HG03159 (cell line): ENCODE measurements at regions not wholly inside any gene's neighbourhood (a gene's known extent, or its start where the extent isn't known, plus 50 kb on each side); places are given as distances from the start of the nearest gene placed in this dataset.
A peak's percentile ranks its signal among the peaks of the same experiment; 100 is the strongest.

Source experiments
- ATAC-seq: cut with Tn5 transposase; IDR thresholded peaks from one replicate; pipeline ENCODE4 v1.9.1; 2021; ENCODE audit warnings: mild to moderate bottlenecking, moderate library complexity; ENCODE audit not compliant: unreplicated experiment

DNA sequence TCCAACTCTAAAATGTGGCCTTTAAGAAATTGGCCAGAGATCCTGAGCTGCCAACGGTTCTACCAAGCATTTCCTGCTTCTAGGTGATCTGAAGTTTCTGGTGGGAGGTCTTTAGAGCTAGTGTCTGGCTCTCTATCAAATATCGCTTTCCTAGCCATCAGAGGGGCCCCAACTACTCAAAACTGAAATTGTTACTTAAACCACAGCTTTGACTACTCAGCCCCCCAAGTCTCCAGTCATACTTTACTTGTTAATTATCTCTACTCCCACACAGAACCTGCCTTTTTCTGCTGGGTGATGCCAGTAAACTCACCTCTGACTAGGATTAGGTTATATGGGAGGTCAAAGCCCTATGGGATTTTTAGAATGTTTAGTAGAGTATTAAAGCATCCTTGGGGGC lies 95.1 kb downstream of the FASLG start:
- ATAC-seq = no peak

DNA sequence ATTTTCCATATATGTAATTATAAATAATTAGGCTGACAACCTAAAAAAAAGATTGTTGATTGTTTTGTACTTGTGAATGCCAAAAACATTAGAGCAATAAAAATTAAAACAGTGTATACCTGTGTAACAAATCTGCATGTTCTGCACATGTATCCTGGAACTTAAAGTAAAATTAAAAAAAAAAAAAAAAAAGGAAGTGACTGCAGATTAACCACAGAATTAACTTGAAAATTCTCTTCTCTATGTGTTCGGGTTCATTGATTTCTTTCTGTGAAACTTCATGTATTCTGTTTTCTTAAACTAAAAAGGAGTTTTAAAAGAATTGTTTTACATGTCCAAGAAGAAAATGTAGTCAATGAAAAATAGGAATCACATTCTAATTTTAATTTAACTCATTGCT lies 95.7 kb downstream of the FASLG start:
- no peak for ATAC-seq

DNA sequence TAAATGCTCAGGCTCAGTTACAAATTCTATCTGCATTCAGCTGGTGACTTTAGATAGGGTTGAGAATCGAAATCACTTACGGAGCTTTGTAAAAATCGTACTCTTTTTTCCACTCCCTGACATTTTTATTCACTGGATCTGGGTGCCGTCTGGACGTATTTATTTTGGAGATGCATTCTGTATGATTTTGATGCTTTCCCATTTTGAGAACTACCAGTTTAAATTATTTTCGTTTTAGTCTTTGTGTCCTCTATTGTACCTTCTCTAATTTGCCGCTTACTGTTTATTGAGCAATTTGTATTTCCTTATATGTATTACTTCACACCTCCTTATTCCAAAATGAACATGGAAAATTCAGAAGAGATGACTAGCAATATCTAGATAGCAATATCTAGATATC lies 96.2 kb downstream of the FASLG start:
- ATAC-seq = no peak

DNA sequence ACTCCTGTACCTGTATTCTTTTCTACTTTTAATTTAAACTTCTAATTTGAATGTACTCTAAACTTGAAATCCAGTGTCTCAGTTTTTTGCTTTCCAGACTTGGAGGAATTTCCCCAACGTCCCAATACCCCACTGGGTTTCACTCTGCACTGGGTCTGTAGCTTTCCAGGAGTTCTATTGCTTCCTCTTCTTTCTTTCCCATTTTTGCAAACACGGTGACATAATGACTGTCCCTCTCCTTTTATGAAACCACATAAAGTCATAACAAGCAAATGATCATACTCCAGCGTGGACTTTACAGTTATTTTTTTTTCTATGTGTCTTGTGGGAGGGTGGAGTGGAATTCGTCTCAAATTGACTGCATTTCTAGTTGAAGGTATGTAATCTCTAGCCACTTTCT lies 97.1 kb downstream of the FASLG start:
- no peak for ATAC-seq

DNA sequence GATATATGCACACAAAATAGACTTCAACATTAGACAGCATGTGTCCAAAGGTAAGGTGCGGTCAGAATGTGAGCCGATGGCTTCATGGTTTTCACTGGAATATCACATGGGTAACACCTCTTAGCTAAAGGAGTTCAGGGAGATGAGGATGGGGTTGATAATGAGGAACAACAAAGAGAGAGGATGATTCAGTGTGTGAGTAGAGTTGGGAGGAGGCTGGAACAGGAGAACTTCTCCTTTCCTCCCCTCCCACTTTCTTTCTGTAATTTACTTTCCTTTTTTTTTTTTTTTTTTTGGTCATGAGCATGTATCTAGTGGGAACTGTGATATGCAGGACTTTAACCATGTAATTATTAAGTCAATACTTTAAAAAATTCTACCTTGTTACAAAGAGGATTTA lies 99.4 kb downstream of the FASLG start:
- no peak for ATAC-seq

DNA sequence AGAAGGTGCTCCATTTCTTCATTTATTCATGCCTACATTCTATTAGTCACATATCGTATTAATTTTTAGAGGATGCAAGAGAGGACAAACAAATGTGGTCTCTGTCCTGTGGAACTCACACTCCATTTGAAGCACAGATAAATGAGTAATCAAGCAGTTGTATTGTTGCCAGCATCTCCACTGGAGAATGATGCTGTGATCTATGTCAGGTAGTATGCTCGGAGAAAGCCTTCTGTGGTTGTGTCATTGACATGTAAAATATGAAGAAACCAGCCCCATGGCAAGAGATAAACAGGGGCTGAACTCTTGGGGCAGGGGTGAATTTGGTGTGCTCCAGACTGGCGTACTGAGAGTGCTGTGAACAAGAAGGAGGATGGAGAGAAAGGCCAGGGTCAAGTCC lies 101.2 kb downstream of the FASLG start:
- no peak for ATAC-seq

DNA sequence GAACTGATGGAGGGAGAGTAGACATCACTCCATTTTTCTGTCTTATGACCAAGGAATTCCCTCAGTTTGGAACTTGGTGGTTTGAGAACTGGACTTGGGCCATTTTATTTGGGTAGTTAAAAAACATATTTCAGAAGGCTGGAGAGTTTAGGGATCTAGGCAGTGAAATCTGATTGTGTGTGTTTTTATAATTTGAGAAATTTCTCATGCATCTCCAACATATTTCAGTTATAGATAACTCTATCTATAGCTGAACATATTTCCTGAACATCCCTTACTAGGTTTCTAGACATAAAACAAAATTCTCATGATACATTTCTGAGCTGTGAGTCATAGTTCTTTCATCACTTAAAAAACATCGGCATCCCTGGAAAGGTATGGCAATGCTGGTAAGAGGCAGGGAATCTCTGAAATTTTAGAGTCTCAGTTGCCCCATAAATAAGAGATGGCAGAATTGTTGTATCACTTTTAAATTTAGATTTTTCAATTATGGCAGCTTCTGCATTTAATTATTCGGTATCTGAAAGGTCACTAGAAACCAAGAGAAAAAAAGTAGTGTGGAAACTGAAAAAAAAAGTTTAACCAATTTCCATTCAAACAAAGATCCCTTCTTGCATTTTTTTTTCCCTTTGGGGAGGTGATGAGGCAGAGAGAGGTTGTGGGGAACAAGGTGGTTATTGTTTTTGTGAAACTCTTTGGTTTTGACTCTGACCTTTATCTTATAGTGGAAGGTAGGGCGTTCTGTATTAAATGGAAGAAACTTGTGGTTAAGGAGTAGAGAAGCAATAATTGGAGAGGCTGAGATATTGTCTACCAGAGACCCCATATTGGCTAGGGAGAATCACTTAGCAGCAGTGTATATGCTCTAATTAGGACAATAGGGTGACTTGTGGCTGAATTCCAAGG lies 102.9 kb downstream of the FASLG start:
- no peak for ATAC-seq

DNA sequence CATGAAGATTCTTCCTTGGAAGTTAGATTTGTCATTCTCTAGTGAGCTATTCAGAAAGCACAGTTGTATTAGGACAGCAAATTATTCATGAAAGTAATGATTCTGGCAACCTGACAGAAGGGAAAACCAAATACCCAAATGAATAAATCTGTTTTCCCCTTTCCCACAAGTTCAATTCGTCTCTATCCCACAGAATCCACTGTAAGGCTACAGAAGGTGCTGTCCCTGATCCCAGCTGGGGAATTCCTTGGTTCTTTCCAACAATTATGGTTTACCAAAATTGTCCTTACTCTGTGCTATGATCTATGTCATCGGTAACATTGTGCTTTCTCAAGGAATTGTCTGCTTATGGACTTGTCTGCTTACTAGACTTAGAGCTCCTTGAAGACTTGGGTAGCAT lies 104.2 kb downstream of the FASLG start:
- no peak for ATAC-seq

DNA sequence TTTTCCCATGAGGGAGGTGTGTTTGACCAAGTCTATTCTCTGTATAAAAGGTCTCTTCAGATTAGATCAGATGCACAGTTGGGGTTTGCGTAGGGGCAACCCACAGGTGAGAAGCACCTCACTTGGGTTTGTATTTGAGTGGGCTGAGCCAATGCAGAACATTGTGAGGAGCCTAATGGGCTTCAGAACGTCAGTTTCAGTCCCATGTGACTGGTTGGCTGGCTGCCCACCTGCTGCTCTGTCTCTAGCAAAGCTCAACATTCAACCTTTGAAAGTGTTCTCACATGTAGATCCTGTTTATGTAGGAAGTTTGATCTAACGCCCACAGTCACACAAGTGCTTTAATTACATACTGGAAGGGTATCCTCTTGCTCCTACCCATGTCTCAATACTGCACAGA lies 105.5 kb downstream of the FASLG start:
- no peak for ATAC-seq

DNA sequence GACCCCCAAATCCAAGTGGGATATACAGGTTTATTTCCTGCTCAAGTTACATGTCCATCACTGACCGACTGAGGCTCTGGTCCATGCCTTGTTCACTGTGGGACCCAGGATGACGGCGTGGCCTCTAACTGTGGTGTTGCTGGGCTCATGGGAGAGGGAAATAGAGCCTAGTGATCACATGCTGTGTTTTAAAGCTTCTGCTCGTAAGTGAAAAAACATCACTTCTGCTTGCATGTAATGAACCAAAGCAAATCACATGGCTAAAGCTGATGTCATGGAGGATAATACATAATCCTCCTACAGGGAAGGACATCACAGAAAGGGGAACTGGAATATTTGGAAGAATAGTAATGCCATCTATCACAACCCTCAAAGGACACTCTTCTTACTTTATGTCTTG lies 107.6 kb downstream of the FASLG start:
- ATAC-seq = no peak

DNA sequence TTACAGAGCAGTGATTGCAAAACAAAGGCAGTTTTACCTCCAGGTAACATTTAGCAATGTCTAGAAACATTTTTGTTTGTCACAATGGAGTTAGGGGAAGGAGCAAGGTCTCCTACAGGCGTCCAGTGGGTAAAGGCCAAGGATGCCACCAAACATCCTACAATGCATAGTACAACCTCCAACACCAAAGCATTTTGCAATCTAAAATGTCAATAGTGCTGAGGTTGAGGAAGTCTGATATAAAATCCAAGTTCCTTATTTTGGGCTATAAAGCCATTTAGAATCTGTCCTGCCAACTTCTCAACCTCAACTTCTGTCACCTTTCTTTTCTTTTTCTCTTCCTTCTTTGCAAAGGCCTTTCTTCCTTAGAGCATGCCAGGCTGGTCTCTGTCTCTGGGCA lies 111.2 kb downstream of the FASLG start:
- no peak for ATAC-seq

DNA sequence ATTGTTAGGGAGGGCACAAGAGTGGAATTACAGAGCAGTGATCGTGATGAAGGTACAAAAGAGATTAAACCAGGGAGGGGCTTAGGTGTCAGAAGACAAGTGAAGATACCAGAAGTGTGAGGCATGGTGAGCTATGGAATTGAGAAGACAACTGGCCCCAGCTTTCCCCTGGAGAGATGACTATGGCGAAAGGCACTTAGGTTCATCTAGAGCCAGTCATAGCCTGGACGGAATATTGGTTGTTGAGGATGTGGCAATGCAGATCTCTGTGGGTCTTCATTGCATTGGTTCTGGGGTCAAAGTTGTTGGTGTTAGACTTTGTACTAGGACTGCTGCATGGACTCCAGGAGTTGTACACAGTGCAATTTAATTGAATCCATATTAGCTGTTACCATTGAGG lies 115.7 kb downstream of the FASLG start:
- no peak for ATAC-seq

DNA sequence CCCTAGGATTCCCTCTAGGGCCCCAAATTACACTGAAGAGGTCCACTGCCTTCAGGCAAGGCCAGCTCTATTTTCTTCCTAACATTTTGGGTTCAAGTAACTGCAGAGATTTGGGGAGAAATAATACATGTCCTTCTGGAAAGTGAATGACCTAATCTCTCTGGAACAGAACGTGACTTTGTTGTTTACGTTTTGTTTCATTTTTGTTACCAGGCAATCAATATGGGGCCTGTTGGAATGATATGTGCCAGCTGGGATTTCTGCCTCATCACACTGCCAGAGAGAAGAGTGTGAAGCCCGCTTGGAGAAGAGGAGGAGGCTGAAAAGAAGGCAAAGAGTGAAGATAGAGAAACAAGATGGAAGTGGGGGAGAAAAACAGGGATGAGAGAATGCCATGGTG lies 116.7 kb downstream of the FASLG start:
- no peak for ATAC-seq

DNA sequence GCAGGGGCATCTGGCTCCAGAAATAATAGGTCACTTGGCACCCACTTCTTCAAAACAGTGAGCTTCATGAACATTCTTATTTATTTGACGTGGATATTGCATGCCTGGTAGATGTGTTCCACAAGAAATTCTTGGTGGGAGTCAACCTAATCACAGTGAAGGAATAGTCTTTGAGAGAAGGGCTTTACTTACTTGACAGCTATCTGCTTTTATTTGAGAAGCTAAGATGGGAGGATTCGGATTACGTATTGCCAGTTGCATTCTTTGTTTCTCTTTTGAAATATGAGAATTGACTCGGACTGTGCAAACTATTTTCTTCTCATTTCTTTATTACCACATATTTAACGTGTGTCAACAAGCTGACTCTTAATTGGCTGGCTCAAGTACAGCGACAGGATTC lies 117.2 kb downstream of the FASLG start:
- no peak for ATAC-seq

DNA sequence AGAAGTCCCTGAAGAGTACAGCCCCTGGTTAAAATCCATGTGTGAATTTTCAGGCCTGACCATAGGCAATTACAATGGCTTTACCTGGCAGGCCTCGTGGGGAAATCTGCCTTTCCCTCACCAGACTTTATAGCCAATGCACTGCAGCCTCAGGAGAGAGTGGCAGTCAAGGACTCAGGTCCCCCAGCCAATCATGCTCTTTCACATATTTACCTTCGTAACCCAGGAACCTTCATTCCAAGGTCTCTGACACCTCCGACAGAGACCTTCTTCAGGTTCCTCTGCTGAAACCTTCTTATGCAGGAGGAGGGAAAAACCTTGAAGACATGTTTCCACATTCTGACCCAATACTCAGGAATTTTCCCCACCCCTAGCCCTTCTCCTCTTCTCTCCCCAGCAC lies 118.9 kb downstream of the FASLG start:
- ATAC-seq = no peak

DNA sequence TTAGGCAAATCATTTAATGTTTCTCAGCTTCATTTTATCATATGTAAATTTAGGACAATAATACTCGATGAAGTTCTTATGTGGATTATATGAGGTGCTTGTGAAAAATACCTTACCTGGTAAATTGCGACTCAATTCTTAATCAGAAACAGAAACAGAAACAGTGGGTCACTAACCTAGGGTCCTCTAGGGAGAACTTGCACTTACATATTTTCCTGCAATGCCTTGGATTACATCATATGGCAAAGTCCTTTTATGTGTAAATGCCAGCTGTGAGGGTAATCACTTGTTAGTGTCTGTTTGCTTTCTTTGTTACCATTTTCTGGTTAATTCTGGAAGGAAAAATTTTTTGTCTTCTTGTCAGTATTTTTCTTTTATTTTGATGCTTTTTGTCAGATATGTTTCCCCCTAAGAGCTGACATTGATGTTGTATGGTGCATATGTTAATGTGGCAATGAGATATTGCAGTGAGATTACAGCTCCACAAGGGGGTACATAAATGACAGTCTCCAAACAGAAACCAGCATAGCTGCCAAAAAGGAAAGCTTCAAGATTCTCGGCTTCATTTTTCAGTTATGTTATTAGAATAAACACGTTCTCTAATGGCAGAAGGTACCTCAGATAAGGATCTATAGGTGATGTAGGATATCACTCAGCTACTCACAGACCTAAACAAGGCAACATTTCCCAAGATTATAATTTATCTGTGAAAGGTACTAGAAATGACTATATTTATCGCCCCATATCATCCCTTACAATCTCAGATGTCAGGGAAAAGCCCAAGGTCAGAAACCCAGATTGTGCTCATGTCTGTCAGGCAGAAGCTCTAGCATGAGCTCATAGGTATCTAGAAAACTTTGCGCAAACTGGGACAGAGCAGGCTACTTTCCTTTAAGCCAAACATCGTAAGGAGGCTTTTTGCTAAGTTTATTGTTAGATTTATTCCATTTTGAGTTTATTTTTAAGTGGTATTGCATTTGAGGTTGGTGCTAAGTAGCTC lies 119.9 kb downstream of the FASLG start:
- ATAC-seq = peak; percentile 63

DNA sequence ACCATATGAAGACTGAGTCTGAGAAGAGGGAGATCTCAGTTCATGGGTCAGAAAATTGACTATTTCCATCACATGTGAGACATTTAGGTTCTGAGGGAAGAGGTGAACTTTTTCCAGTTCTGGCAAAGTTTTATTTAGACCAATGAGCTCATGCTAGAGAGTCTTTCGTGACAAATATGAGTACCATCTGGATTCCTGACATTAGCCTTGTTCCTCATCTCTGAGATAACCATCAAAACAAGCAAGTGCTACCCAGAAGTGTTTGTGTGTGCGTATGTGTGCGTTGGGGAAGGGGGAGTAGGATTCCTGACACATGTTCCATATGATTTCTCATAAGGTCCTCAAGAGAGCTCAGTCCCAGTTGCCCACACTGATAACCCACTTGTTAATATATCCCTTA lies 120.6 kb downstream of the FASLG start:
- no peak for ATAC-seq

DNA sequence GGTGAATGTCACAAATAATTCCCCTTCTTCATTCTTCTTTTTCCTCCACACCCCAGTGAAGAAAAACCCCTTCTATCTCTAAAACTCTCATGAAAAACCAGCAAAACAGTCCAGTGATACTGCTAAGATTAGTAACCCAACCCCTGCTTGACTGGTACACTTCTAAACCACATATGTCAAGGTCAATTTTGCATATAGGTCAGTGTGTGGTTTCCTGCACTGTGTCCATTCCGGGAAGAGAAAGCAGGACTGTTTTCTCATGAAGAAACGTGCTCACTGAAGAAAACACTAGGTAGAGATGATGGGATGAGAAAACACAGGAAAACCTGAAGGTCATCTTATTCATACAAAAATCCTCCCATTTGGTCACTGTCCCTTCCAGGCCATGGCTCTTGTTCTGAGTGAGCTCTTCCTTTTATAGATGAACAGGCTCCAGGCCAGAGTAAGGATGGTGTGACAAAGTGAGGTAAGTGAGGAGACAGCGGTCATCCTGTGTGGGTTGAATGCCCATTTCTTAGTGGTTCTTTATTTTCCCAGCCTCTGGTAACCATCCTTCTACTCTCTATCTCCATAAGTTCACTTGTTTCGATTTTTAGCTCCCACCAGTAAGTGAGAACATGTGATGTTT lies 122.7 kb downstream of the FASLG start:
- peak; percentile 64 for ATAC-seq

DNA sequence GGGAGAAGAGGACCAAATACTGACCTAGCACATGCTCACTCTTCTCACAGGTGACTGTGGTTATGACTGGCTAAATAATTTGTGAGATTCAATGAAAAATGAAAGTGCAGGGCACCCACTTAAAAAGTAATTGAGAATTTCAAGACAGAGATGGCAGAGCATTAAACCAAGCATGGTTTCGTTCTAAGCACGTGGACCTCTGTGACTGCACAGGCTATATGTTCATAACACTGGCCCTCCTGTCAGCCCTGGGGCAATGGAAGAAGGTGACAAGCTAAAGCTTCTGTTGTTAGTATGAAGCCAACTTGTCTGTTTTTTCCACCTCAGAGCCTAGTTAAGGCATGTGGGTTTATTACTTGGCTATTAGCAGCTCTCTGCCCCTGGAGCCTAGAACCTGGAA lies 130.9 kb downstream of the FASLG start:
- ATAC-seq = no peak

DNA sequence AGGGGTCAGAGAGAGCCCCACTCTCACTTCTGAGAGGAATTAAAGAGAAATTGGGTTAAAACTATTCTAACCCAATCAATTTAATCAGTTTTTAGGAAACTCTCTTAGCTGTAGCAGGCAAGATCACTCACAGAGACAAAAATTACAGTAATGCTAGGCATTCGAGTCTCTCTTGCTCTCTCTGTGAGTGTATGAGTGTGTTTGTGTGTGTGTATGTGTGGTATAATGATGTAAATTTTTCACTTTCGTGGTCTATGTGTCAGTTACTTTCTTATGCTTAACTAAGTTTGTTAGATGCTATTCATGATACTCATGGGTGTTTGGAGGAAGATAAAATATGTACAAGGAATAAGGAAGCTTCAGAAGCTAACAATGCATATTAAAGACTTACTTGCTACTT lies 131.3 kb downstream of the FASLG start:
- no peak for ATAC-seq

DNA sequence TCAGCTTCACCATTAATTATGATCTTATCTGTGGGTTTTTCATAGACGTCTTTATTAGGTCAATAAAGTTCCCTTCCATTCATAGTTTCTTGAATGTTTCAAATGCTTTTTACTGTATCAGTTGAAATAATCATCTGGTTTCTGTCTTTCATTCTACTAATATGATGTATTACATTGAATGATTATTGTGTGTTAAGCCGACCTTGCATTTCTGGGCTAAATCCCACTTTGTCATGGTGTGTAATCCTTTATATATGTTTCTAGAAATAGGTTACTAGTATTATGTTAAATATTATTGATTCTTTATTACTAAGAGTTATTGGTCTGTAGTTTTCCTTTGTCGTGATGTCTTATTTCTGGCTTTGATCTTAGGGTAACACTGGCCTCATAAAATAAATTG lies 134.9 kb downstream of the FASLG start:
- ATAC-seq = no peak
